NCI-H446 (cell line): ENCODE measurements at regions not wholly inside any gene's neighbourhood (a gene's known extent, or its start where the extent isn't known, plus 50 kb on each side); places are given as distances from the start of the nearest gene placed in this dataset.

Source experiments
- DNase-seq, 2 experiments: peaks; one replicate each; lab custom pipeline; 2025; lab: John Stamatoyannopoulos, UW

DNA sequence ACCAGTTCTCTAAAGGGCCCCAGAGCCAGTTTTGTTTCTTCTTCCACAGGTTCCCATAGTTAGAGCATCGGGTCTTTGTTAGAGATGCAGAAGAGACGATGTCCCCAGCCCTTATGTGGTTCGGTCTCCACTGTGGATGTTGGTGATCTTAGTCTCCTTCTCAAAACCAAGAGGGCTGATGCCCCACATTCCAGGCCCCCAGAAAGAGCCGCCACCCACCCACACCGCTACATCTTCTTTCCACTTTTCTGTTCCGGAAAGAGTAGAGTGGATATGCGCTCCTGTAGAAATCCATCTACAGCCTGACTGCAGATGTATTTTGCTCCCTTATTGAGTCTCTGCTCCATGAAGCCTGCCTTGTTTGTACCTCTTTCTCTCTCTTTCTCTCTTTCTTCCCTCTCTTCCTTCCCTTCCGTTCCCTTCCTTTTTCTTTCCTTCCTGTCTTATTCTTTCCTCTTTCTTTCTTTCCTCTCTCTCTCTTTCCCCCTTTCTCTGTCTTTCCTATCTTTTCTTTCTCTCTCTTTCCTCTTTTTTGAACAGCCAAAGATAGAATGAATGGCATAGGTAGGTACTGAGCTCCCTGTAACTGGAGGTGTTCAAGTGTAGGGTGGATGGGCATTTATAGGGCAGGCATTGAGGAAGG lies 224.3 kb downstream of the SEC14L1 start:
- DNase-seq = no peak

DNA sequence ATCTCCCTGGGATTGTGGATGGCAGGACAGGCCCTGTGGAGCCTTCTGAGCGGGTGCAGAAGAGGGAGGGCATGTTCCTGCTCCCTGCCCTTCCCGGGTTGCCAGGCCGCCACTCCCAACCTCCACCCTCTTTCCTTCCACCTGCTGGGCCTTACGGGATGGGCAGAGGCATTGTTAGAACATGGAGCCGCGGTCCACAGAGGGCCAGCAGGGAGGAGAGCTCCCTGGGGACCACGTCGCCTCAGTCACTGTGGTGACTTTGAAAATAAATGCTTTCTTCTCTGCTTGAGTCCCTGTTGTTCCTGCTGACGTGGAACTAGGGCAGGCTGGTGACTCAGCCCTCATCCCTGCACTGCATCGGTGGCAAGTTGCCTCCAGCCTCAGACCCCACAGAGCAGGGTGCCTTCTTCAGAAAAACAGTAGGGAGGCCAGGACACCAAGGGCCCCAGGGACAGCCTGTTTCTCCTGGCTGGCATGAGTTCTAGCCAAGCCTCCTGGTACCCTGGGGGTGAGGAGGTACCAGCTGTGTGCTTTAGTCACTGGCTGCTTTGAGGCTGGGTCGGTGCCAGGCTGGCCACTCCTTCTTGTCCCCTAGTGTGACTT lies 224.9 kb downstream of the SEC14L1 start:
- peak in 1 of 2 experiments; percentile 58 for DNase-seq

DNA sequence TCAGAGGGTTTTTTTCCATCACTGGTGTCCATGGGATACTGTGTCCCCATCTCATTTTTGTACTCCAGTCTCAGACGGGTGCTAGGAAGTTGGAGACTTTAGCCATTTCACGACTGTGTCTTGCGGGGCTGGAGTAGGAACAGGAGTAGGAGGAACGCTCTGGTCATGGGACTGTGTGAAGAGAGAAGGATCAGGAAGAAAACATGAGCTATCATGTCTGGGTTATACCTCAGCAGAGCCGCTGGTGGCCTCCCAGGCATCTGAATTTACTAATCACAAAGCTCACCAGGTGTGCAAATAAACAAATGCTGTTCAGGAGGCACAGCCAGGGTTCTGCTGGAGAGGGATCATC lies 225.4 kb downstream of the SEC14L1 start:
- DNase-seq = peak in 1 of 2 experiments; percentile 57

DNA sequence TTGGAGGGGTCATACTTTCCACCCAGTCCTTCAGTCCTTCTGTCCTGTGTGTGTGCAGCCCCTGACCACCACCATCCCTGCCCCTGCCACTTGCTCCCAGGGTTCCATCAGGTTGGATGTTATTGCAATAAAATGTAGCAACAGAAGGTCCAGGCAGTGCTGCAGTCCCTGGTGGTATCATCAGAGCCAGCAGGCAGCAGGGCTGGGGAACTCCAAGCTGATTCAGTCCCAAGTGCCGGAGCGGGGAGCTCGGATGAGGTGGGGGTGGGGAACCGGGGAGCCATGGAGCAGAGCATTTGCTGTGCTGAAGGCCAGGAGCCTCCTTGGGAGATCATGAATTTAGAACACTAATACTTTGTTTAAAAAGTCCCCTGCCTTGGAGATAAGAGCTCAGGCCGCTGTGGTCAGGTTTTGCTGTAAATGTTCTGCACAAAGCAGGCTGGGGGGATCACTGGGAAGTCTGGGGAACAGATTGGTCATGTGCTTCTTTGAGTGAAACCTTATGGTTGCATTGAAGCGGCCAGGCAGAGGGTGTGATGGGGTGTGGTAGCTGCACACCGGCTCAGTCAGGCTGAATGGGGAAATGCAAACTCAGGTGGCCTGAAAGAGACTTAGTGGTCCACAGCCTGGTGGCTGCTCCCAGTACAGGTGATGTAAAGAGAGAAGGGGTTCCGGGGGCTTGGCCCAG lies 225.9 kb downstream of the SEC14L1 start:
- peak; percentile 30 to 69 for DNase-seq

DNA sequence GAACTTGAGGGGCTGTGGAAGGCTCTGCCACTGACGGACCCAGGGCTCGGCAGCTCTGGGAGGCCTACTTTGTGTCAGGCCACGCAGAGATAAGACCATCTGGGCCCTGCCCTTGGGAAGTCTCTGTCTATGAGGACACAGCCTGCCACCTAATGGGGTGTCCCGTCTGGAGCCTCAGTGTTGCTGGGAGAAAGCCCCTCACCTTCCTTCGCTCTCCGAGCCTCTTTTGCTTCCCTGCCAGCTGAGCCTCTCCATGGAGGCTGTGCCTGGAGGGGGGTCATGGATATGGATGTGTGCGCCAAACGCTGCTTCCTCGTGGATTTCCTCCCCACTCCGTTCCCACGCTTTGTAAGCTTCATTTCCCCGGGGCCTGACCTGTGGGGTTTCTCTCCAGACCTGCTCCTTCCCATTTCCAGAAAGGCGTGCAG lies 228.8 kb downstream of the SEC14L1 start:
- DNase-seq = no peak

DNA sequence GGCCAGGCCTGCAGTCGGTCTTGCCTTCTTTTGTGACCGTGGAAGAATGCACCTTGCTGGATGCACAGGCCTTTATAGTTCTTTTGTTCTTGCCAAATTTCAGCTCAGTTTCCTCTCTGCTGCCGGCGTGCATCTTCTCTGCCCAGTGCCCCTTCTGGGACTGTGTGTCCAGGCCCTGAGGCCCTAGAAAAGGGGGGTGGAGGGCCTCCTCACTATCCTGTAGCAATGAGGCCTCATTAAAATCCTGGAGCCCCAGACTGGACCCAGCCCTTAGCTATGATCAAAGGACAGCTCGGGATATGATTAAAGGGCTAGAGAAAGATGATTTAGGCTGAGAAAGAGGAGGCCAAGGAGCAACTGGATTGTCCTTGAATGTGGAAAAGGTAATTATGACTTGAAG lies 229.8 kb downstream of the SEC14L1 start:
- DNase-seq = no peak

DNA sequence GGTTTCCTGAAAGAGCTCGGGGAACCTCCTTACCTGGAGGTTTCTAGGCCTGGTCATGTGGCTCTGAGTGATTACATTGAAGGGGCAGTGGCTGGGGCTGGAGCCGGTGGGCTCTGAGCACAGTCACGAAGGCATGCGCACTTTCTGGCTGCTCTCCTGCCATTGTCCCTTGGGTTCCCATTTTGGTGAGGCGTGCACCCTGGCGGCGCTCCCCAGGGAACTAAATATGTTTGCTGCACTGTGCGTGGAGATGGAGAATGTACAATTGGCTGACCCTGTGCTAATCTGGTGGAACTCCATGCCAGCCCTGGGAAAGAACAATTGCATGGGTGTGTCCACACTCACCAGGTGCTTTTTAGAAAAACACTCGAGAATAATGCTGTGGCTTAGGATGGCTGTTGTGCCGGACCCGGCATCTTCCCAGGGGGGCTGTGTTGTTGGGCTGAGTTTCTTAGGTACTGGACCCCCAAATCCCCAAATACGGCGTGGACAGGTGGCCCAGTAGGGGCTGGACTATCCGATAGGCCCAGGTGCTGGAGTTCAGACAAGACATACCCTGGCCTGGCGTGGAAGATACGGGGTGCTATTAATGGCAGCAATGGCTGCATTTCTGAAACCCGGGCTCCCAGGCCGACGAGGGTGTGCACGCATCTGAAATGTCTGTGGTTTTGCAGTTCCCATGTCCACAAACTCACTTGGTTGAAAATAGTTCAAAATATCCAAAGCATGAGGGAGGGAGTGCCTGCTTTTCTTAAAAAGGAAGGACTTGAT lies 230.5 kb downstream of the SEC14L1 start:
- DNase-seq = no peak

DNA sequence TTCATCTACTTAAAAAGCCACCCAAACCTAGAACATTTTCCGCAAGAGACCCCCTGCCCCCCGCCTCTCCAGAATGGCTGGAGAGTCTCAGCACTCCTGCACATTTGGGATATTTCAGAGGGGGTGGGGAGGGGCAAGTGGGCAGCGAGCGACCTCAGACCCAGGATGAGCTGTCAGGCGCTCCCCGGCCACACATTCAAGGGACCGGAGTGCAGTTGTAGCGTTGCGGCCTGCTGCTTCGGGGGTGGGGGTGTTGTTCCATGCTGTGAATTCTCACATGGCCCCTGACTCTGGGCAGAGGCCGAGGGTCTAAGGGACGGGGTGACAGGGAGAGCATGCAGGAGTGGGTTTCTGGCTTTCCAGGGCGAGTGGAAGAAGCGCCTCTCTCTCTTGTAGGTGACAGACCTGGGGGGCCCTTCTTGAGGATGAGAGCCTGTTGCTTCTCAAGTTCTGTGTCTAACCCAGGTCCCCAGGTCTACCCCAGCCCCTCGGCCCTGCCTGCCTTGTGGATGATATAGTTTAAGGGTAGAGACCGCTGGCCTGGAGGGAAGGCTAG lies 231.2 kb downstream of the SEC14L1 start:
- no peak for DNase-seq

DNA sequence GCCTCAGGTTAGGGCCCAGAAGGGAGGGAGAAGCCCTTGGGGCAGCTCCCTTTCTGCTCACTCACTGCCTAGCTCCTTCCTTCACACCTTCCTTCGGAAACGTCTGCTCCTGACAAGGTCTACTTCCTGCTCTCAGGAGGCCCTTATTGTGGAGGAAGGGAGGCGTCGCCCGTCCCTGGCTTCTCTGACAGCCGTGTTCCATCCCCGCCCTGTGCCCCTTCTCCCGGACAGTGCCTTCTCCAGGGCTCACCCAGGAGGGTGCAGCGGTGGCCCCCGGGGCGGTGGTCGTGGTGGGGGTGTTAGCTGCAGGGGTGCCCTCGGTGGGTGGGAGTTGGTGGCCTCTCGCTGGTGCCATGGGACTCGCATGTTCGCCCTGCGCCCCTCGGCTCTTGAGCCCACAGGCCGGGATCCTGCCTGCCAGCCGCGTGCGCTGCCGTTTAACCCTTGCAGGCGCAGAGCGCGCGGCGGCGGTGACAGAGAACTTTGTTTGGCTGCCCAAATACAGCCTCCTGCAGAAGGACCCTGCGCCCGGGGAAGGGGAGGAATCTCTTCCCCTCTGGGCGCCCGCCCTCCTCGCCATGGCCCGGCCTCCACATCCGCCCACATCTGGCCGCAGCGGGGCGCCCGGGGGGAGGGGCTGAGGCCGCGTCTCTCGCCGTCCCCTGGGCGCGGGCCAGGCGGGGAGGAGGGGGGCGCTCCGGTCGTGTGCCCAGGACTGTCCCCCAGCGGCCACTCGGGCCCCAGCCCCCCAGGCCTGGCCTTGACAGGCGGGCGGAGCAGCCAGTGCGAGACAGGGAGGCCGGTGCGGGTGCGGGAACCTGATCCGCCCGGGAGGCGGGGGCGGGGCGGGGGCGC lies 231.9 kb downstream of the SEC14L1 start:
- no peak for DNase-seq

DNA sequence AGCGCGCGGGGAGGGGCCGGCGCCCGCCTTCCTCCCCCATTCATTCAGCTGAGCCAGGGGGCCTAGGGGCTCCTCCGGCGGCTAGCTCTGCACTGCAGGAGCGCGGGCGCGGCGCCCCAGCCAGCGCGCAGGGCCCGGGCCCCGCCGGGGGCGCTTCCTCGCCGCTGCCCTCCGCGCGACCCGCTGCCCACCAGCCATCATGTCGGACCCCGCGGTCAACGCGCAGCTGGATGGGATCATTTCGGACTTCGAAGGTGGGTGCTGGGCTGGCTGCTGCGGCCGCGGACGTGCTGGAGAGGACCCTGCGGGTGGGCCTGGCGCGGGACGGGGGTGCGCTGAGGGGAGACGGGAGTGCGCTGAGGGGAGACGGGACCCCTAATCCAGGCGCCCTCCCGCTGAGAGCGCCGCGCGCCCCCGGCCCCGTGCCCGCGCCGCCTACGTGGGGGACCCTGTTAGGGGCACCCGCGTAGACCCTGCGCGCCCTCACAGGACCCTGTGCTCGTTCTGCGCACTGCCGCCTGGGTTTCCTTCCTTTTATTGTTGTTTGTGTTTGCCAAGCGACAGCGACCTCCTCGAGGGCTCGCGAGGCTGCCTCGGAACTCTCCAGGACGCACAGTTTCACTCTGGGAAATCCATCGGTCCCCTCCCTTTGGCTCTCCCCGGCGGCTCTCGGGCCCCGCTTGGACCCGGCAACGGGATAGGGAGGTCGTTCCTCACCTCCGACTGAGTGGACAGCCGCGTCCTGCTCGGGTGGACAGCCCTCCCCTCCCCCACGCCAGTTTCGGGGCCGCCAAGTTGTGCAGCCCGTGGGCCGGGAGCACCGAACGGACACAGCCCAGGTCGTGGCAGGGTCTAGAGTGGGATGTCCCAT lies 232.8 kb downstream of the SEC14L1 start:
- no peak for DNase-seq

DNA sequence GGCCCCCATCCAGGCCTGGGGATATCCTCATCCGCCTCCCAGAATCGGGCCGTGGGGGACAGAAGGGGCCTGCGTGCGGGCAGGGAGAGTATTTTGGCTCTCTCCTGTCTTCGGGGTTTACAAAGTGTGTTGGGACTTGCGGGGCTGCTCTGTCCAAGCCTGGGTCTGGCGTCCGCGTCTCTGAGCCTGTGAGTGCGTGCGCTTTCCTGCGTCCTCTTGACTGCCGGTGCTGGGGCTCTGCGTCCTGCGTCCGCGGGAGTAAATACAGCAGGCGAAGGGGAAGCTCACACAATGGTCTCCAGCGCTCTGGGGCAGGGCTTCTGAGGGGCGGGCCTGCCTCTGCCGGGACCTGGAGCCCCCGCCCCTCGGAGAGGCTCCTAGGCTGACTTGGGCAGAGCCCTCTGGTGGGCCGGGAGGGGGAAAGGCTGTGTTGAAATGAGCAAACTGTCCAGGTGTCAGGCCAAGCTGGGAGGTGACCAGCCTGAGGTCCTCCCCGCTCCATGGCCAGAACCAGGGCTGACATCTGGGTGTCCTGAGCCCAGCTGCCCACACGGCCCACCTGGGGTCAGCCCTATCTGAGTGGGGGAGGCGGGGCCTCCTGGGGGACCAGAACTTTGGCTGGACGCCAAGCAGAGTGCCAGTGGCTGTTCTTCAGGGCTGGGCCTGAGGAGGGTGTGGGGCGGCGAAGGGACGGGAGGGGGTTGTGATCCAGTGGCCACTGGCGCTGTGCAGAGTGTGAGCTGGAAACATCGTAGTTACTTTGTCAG lies 233.6 kb downstream of the SEC14L1 start:
- DNase-seq = peak in 1 of 2 experiments; percentile 55

DNA sequence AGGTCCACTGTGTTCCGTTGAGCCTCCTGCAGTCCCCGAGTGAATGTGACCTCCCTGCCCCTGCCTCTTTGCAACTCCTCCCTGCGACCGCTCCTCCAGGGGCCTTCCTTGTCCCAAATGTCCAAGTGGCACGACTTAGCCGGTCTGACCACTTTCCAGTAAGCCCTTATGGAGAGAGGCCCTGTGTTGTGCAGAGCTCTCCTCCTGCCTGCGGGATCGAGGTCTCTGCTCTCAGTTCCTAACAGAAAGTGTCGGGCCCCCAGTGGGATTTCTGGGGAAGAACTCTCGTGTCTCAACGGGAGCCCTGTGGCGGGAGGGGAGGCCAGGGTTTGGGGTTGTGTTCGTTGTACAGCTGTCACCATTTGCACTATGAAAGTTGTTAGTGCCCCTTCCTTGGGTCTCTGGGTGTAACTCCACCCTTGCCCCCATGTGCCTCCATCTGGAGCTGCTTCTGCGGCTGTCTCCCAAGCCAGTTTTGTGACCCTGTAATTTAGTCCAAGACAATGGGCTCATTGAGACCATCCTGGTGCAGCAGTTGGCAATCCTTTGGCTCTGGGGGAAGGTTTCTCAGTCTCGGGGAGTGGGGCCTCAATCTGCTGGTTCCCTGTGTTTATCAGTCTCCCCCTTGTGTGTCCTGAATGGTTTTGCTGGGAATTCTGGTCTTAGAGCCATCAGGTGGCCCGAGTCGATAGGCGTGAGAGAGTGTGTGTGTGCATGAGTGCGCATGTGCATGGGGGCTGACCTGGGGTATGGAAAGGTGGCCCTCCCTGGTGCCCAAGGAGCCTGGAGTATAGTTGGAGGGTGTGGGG lies 234.5 kb downstream of the SEC14L1 start:
- no peak for DNase-seq

DNA sequence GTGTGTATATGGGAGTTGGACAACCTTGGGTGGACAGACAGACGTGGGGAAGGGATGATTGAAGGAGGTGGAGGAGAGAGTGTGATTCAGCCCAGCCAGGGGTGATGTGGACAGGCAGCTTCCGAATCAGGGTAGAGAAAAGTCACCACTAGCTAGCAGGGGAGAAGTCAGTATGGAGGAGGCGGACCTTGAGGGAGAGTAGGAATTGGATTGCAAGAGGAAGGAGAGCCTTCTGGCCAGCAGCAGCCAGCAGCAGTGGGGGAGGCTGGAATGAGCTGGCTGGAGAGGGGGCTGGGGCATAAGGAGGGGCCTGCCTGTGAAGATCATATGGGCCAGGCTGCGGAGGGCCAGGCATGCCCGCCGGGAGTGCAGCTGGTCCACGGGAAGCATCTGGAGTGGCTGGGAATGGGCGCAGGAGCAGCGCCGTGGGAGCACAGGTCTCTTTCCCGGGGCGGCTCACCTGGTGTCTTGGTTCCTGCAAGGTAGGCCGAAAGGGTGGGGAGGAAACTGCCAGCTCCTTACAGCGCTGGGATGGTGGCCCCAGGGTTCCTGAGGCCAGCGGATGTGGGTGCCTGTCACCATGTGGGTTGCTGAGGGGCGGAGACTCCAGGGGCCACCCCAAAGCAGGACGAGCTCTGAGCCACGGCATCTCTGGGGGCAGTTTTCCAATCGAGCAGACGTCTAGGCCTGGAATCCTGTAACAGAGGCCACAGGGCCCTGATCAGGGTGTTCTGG lies 235.3 kb downstream of the SEC14L1 start:
- peak in 1 of 2 experiments; percentile 34 for DNase-seq

DNA sequence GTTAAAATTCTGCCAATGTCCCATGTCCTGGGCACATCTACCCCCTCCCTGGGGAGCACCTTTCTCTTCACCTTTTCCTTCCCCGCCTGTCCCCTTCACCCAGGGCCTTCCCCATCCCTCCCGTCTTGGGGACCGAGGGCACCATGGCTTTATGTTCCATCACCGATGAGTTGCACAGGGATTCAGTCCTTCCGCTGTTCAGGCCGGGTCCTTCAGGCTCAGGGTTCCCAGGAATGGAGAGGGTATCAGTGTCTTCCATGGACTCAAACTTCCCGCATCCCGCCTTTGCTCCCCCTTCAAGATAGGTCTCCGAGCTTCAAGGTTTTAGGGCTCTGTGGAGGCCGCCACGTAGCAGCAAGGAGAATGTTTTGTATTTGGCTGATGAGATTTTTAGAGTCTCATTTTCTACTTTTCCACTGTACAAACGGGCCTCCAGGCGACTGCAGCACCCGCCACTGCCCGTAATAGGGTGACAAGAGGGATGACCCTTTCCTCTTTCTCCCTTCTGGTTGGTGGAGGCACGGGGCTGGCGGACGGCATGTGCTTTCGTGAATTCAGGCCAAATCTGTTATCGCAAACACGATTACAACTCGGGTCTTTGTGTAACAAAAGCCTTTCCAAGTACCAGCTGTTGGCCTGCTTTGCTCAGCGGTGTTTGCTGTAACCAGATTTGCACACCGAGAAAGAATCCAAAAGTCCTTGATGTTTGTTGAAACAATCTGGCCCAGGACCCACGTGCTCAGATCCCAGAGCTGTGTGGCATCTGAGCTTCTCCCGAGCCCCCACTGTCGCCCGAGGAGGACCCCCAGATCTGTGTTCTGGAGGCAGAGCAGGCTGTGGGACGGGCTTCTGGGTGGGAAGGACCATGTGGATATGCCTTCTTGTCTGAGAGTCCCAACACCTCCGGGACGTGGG lies 236.3 kb downstream of the SEC14L1 start:
- peak in 1 of 2 experiments; percentile 76 for DNase-seq

DNA sequence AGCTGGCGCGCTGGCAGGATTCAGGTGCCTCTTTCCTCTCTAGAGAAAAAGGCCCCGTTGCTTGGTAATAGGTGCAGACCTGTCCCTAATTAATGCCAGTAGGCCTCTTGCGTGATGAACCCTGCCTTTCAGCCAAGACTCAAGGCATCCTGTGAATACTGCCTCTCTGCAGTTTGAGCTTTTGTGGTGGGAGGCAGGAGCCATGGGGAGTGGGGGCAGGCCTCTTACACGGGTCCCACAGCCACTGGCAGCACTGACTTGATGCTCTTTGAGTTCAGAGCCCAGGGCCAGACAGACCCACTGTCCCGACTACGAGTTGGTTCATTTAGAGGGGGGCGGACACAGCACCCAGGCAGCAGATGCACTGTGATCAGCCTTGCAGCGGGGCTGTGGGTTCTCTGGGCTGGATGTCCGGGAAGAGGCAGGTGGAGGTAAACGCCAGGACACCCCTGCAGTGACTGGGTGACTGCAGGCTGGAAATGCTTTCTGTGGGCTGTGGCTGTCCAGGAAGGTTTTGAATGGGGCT lies 237.0 kb downstream of the SEC14L1 start:
- DNase-seq = no peak

DNA sequence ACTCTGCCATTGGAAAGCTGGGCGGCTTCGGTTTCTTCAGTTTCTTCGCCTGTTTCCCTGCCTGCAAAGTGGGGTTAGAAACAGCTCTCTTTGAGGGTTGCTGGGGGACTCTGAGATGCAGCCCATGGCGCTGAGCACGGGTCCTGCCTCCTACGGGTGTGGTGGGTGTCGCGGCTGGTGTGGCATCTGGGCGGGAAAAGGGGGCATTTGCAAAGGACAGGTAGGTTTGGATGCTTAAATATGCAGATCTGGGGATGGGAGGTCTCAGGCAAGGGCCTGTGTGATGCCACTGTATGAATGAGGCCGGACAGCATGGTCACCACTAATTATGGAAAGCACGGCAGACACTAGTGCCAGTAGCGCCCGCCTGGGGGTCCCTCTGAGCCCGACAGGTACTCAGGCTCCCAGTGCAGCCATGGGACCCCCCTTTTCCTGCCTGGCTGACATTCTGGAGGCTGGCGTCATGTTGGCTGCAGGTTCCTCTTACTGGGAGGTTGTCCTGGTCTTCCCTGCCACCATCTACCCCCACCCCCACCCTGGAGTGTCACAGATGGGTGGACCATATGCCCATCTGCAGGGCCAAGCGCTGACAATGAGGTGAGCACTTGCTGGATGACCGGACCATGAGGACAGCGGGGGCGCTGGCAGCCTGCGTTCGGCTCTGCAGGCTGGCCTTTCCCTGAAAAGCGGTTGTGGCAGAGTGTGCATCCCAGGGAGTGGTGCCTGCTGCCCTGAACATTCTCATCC lies 237.7 kb downstream of the SEC14L1 start:
- peak in 1 of 2 experiments; percentile 74 for DNase-seq
